ENCODE measurements at regions not wholly inside any gene's neighbourhood (a gene's known extent, or its start where the extent isn't known, plus 50 kb on each side); places are given as distances from the start of the nearest gene placed in this dataset.
A peak's percentile ranks its signal among the peaks of the same experiment; 100 is the strongest.

DNA sequence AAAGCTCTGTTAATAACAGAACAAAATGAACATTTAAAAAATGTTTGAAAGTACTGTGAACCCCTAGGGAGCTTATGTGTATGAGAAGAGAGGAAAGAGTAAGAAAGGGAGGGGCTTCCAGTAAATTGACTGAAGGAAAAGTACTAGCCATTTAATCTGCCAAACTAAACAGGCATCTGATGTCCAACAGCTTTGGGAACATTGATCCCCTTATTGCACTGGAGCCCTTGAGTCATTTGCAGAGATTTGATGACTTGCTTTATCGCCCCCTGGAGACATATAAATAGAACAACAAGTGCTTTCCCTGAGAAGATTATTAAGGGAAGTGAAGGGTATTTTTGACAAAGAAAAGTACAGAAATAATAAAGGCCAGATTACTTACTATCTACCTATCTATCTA is 319.3 kb upstream of the NOVA1 start:
- no peaks in the 10 kb centered on the region for H3K4me1 ChIP-seq (ENCODE audit: control insufficient read depth, low read length)
- no peaks in the 10 kb centered on the region for H3K9me2 ChIP-seq (replicated peaks; ENCODE audit: control insufficient read depth, low read length)
- no peaks in the 10 kb centered on the region for H3K79me2 ChIP-seq (ENCODE audit: control insufficient read depth, low read length)
- no peaks in the 10 kb centered on the region for H4K20me1 ChIP-seq (ENCODE audit: control insufficient read depth, insufficient read depth, low read depth, low read length)
- H3F3A ChIP-seq (ENCODE audit: control insufficient read depth, insufficient read depth) = no peaks in the 10 kb centered on the region
- no peak overlapping the region for H3K4me2 ChIP-seq (ENCODE audit: low read length)
- no peak overlapping the region for H3K27ac ChIP-seq (ENCODE audit: low read depth, low read length)
- no peaks in the 10 kb centered on the region for H3K36me3 ChIP-seq (ENCODE audit: control insufficient read depth, low read length)
- H3K4me3 ChIP-seq (ENCODE audit: low read length) = no peak overlapping the region
- H3K27me3 ChIP-seq (ENCODE audit: control insufficient read depth, low read length) = no peaks in the 10 kb centered on the region
- TF ChIP-seq, protein P1, sequence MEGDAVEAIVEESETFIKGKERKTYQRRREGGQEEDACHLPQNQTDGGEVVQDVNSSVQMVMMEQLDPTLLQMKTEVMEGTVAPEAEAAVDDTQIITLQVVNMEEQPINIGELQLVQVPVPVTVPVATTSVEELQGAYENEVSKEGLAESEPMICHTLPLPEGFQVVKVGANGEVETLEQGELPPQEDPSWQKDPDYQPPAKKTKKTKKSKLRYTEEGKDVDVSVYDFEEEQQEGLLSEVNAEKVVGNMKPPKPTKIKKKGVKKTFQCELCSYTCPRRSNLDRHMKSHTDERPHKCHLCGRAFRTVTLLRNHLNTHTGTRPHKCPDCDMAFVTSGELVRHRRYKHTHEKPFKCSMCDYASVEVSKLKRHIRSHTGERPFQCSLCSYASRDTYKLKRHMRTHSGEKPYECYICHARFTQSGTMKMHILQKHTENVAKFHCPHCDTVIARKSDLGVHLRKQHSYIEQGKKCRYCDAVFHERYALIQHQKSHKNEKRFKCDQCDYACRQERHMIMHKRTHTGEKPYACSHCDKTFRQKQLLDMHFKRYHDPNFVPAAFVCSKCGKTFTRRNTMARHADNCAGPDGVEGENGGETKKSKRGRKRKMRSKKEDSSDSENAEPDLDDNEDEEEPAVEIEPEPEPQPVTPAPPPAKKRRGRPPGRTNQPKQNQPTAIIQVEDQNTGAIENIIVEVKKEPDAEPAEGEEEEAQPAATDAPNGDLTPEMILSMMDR (IDR thresholded peaks at IDR 0.05; ENCODE audit: low read depth, low read length, poor library complexity, severe bottlenecking) = peak; percentile 40
- TF ChIP-seq EZH2phosphoT487 (IDR thresholded peaks at IDR 0.05; ENCODE audit: borderline replicate concordance, low read length) = no peak
- no peaks in the 10 kb centered on the region for H3K9me3 ChIP-seq (ENCODE audit: control insufficient read depth, insufficient read depth, low read length)

DNA sequence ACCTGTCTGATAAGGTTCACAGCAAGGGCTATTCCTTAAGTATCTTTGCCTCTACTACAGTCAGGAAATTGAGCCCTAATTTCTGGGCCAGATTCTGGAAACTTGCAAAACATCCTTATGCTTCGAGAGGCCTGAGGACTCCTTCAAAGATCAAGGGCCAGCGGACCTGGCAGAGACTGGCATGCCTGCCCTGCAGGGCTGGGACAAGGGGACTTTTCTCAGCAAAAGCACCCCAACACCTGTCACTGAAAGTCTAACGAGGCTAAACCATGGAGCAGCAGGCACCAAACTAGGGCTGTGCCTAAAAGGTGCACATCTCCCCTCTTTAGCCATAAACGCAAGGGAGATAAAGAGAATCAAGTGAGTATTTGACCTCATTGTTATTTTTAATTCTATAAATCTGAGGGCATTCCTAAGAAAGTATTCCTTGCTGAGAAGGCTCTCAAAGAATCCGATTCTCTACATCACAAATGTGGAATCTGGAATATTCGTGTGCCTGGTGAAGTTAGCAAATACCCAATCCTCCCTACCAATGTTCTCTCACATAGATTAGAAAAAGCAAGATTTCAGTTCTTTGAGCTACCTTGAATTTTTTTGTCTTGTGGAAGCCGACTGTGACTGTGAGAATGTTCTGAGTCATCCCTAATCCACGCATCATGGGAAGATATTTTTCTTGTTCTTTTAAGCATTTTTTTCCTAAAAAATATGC is 328.2 kb upstream of the NOVA1 start:
- Histone ChIP-seq H3K4me1 (ENCODE audit: control insufficient read depth, low read length) (no peaks in the 10 kb centered on the region), H3K27ac (ENCODE audit: low read depth, low read length) (no peak overlapping the region), H3K9me3 (ENCODE audit: control insufficient read depth, insufficient read depth, low read length) (no peaks in the 10 kb centered on the region; the same call in 1 of the 2 replicates), H3F3A (ENCODE audit: control insufficient read depth, insufficient read depth) (no peaks in the 10 kb centered on the region), H3K4me3 (ENCODE audit: low read length) (no peak overlapping the region), H3K36me3 (ENCODE audit: control insufficient read depth, low read length) (no peaks in the 10 kb centered on the region), H4K20me1 (ENCODE audit: control insufficient read depth, insufficient read depth, low read depth, low read length) (no peaks in the 10 kb centered on the region), H3K4me2 (ENCODE audit: low read length) (no peak overlapping the region), H3K27me3 (ENCODE audit: control insufficient read depth, low read length) (no peaks in the 10 kb centered on the region), H3K9me2 (replicated peaks; ENCODE audit: control insufficient read depth, low read length) (no peaks in the 10 kb centered on the region), H3K79me2 (ENCODE audit: control insufficient read depth, low read length) (no peaks in the 10 kb centered on the region)
- no peak for TF ChIP-seq EZH2phosphoT487 (IDR thresholded peaks at IDR 0.05; ENCODE audit: borderline replicate concordance, low read length)
- TF ChIP-seq, protein P1 (IDR thresholded peaks at IDR 0.05; ENCODE audit: low read depth, low read length, poor library complexity, severe bottlenecking) = no peak

DNA sequence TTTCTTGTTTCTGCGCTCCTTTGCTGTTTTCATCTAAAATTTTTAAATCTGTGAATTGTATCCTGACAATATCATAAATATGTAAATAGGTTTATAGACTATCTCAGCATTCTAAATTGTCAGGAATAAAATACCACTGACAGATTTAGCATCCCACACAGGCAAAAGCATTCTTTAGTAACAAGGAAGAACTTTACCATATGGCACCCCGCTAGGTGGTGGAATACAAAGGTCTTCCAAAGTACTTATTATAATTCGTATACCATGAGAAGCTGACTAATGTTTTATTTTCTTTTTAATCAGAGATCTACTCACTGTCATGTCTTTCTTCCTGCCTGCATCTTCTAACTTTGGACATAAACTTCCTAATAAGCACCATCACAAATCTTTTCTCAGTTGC is 328.8 kb upstream of the NOVA1 start:
- no peaks in the 10 kb centered on the region for H3F3A ChIP-seq (ENCODE audit: control insufficient read depth, insufficient read depth)
- no peaks in the 10 kb centered on the region; the same call in 1 of the 2 replicates for H3K9me3 ChIP-seq (ENCODE audit: control insufficient read depth, insufficient read depth, low read length)
- H3K4me2 ChIP-seq (ENCODE audit: low read length) = no peak overlapping the region
- no peak overlapping the region for H3K4me3 ChIP-seq (ENCODE audit: low read length)
- no peaks in the 10 kb centered on the region for H3K4me1 ChIP-seq (ENCODE audit: control insufficient read depth, low read length)
- H4K20me1 ChIP-seq (ENCODE audit: control insufficient read depth, insufficient read depth, low read depth, low read length) = no peaks in the 10 kb centered on the region
- no peaks in the 10 kb centered on the region for H3K79me2 ChIP-seq (ENCODE audit: control insufficient read depth, low read length)
- H3K27me3 ChIP-seq (ENCODE audit: control insufficient read depth, low read length) = no peaks in the 10 kb centered on the region
- no peak overlapping the region for H3K27ac ChIP-seq (ENCODE audit: low read depth, low read length)
- TF ChIP-seq, protein P1 (IDR thresholded peaks at IDR 0.05; ENCODE audit: low read depth, low read length, poor library complexity, severe bottlenecking) = no peak
- TF ChIP-seq EZH2phosphoT487 (IDR thresholded peaks at IDR 0.05; ENCODE audit: borderline replicate concordance, low read length) = no peak
- H3K36me3 ChIP-seq (ENCODE audit: control insufficient read depth, low read length) = no peaks in the 10 kb centered on the region
- H3K9me2 ChIP-seq (replicated peaks; ENCODE audit: control insufficient read depth, low read length) = no peaks in the 10 kb centered on the region

Measured in DOHH2 (cell line).